Neural progenitor cell (in vitro differentiated cells): ENCODE measurements at regions not wholly inside any gene's neighbourhood (a gene's known extent, or its start where the extent isn't known, plus 50 kb on each side); places are given as distances from the start of the nearest gene placed in this dataset.

Experiments
- DNase-seq: peaks from one replicate; pipeline ENCODE4 v3.0.0-alpha.2; 2016; ENCODE audit warnings: low spot score
- H2AFZ ChIP-seq: fragments of 200-600 bp; sonication (generic); replicated peaks from 2 replicates; pipeline ENCODE4 v1.6.1; 2016; ENCODE audit warnings: antibody characterized with exemption
- H3F3A ChIP-seq: fragments of 200-600 bp; sonication (generic); 2 replicates; pipeline ENCODE4 v1.6.1; 2016; ENCODE audit warnings: antibody characterized with exemption, low read depth
- H3K27ac ChIP-seq: fragments of 200-600 bp; sonication (generic); 2 replicates; pipeline ENCODE4 v1.5.1; 2016; ENCODE audit warnings: mild to moderate bottlenecking
- H3K27me3 ChIP-seq: fragments of 200-600 bp; sonication (generic); 2 replicates; pipeline ENCODE4 v1.6.1; 2016; ENCODE audit warnings: mild to moderate bottlenecking, moderate library complexity
- H3K36me3 ChIP-seq: fragments of 200-600 bp; sonication (generic); 2 replicates; pipeline ENCODE4 v1.5.1; 2016
- H3K4me1 ChIP-seq: fragments of 200-600 bp; sonication (generic); 2 replicates; pipeline ENCODE4 v1.6.1; 2016; ENCODE audit warnings: mixed run types
- H3K4me2 ChIP-seq: fragments of 200-600 bp; sonication (generic); 2 replicates; pipeline ENCODE4 v1.6.1; 2016
- H3K4me3 ChIP-seq: fragments of 200-600 bp; sonication (generic); 2 replicates; pipeline ENCODE4 v1.5.1; 2016
- H3K79me2 ChIP-seq: fragments of 200-600 bp; sonication (generic); 2 replicates; pipeline ENCODE4 v1.6.1; 2016; ENCODE audit warnings: low read depth
- H3K9ac ChIP-seq: fragments of 200-600 bp; sonication (generic); 2 replicates; pipeline ENCODE4 v1.6.1; 2016
- H3K9me3 ChIP-seq: fragments of 200-600 bp; sonication (generic); 2 replicates; pipeline ENCODE4 v1.5.1; 2016; ENCODE audit warnings: low read depth
- H4K20me1 ChIP-seq: fragments of 200-600 bp; sonication (generic); 2 replicates; pipeline ENCODE4 v1.6.1; 2016; ENCODE audit warnings: low read depth
- H3K27ac Mint-ChIP-seq: 3 replicates; pipeline ENCODE4 v1.8.0; 2021; ENCODE audit warnings: mixed read lengths
- H3K27me3 Mint-ChIP-seq: 2 replicates; pipeline ENCODE4 v1.8.0; 2022; ENCODE audit warnings: low read depth, mild to moderate bottlenecking, inconsistent platforms, moderate library complexity, mixed read lengths; ENCODE audit not compliant: insufficient read depth
- H3K36me3 Mint-ChIP-seq: 3 replicates; pipeline ENCODE4 v1.8.0; 2021; ENCODE audit warnings: mixed read lengths
- H3K4me1 Mint-ChIP-seq: 3 replicates; pipeline ENCODE4 v1.8.0; 2021; ENCODE audit warnings: mixed read lengths
- H3K4me3 Mint-ChIP-seq: 3 replicates; pipeline ENCODE4 v1.8.0; 2021; ENCODE audit warnings: mild to moderate bottlenecking, moderate library complexity, mixed read lengths
- H3K9me3 Mint-ChIP-seq: 3 replicates; pipeline ENCODE4 v1.8.0; 2020; ENCODE audit warnings: mixed read lengths
- EZH2 ChIP-seq: fragments of 200-600 bp; sonication (generic); IDR thresholded peaks from 2 replicates; pipeline ENCODE4 v1.6.1; 2017; ENCODE audit warnings: antibody characterized with exemption, mild to moderate bottlenecking, moderate library complexity
- EZH2phosphoT487 ChIP-seq: fragments of 200-600 bp; sonication (generic); IDR thresholded peaks from 2 replicates; pipeline ENCODE4 v1.6.1; 2017; ENCODE audit warnings: antibody characterized with exemption
- TF ChIP-seq, protein P1 (sequence below): fragments of 200-600 bp; sonication (generic); IDR thresholded peaks from 2 replicates; pipeline ENCODE4 v1.5.1; 2017; ENCODE audit warnings: antibody characterized with exemption, mild to moderate bottlenecking

DNA sequence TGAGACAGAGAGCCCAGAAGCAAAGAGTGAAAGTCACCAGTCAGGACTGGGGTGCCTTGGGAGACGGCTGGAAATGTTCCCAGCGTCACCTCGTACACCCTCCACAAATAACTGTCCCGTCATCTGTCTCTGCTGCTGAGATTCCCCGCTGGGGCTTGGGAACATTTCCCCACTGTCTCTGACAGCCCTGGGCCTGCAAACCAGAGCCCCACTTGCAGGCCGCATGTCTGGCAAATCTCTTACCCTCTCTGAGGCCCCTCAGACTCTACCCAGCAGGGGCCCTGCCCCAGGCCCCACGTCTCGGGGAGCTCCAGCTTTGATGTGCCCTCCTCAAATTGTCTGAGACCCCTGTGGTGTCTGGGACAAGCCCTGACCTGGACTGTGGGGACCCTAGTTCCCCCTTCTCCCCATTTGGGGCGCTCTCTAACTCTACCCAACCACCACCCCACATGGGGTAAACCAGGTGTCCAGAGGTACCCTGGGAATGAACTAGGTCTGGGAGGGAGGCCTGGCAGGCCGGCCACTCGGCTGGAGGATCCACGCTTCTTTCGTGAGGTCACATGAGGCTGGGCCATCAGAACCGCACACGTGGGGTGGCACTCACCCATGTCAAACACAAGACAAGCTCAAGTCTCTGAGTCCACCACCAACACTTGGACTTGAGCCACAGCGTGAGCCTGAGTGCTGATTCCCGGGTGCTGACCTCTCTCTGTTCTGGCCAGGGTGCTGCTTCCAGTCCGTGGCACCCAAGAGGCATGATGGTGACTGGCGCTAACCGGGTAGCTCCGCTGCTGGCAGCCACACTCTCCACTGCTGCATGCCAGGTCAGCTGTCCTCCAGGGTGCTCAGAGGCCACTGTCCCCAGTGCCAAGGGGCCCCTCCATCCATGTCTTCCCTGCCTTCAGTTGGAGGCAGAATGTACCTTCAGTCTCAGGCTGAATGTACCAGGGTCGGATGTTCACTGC lies 59.8 kb downstream of the DIO3 start:
- peaks cover 21% of the 10 kb centered on the region for H3K4me1 Mint-ChIP-seq
- Histone ChIP-seq H3F3A (no peaks in the 10 kb centered on the region), H3K9ac (no peak overlapping the region), H2AFZ (no peak overlapping the region), H3K36me3 (no peaks in the 10 kb centered on the region), H3K4me3 (no peak overlapping the region), H3K9me3 (no peaks in the 10 kb centered on the region), H3K27ac (no peak overlapping the region), H4K20me1 (no peaks in the 10 kb centered on the region), H3K4me1 (peaks cover 10% of the 10 kb centered on the region), H3K27me3 (peaks cover 6% of the 10 kb centered on the region), H3K4me2 (no peak overlapping the region), H3K79me2 (no peaks in the 10 kb centered on the region)
- TF ChIP-seq EZH2 (no peak), EZH2phosphoT487 (no peak)
- TF ChIP-seq, protein P1, sequence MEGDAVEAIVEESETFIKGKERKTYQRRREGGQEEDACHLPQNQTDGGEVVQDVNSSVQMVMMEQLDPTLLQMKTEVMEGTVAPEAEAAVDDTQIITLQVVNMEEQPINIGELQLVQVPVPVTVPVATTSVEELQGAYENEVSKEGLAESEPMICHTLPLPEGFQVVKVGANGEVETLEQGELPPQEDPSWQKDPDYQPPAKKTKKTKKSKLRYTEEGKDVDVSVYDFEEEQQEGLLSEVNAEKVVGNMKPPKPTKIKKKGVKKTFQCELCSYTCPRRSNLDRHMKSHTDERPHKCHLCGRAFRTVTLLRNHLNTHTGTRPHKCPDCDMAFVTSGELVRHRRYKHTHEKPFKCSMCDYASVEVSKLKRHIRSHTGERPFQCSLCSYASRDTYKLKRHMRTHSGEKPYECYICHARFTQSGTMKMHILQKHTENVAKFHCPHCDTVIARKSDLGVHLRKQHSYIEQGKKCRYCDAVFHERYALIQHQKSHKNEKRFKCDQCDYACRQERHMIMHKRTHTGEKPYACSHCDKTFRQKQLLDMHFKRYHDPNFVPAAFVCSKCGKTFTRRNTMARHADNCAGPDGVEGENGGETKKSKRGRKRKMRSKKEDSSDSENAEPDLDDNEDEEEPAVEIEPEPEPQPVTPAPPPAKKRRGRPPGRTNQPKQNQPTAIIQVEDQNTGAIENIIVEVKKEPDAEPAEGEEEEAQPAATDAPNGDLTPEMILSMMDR, result no peak
- no peak overlapping the region for H3K27ac Mint-ChIP-seq
- H3K27me3 Mint-ChIP-seq, result peaks cover 28% of the 10 kb centered on the region
- no peak overlapping the region for H3K4me3 Mint-ChIP-seq
- DNase-seq, result no peak
- no peaks in the 10 kb centered on the region for H3K36me3 Mint-ChIP-seq
- peaks cover 2% of the 10 kb centered on the region for H3K9me3 Mint-ChIP-seq

DNA sequence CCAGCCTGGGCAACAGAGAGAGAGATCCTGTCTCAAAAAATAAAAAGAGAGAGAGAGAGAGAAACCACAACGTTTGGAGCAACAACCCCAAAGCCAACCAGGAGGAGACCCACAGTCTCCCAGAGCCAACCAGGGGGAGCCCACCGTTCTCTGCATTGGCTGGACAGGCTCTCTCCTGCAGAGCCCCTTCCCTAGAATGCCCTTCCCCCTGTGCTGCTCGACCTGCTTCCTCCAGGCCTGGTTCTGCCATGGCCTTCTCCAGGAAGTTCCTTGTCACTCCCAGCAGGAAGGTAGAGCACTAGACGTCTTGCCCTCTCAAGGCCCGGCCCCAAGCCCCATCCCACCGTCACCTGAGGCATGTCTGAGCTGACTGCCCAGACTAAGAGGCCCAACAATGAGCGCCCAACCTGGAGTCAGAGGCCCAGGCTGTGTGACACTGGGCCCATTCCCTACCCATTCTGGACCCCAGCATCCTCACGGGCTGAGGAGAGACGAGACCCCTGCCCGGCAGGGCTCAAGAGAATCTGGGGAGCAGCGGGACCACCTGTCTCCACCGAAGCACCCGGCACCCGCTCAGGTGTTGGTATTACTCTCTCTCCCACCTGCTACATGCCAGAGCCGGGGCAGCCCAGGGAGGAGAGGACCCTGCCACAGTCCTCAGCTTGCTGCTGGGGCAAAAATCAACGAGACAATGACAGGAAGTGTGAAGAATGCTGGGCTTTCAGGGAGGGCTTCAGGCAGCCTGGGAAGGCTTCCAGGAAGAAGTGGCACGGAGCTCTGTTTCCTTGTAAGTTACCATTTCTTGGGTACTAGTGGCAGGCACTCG lies 61.2 kb downstream of the DIO3 start:
- Mint-ChIP-seq H3K4me1 (peaks cover 21% of the 10 kb centered on the region), H3K9me3 (no peaks in the 10 kb centered on the region), H3K27ac (peak overlapping the region; percentile 94), H3K36me3 (no peaks in the 10 kb centered on the region), H3K4me3 (no peak overlapping the region), H3K27me3 (peaks cover 28% of the 10 kb centered on the region)
- Histone ChIP-seq H3K79me2 (no peaks in the 10 kb centered on the region), H4K20me1 (no peaks in the 10 kb centered on the region), H3K4me2 (no peak overlapping the region), H3K4me1 (peaks cover 10% of the 10 kb centered on the region), H3F3A (no peaks in the 10 kb centered on the region), H3K27me3 (no peaks in the 10 kb centered on the region), H3K27ac (no peak overlapping the region), H3K36me3 (no peaks in the 10 kb centered on the region), H3K4me3 (no peak overlapping the region), H2AFZ (no peak overlapping the region), H3K9me3 (no peaks in the 10 kb centered on the region), H3K9ac (no peak overlapping the region)
- TF ChIP-seq EZH2, result no peak
- no peak for TF ChIP-seq EZH2phosphoT487
- TF ChIP-seq, protein P1, result no peak
- DNase-seq, result no peak

DNA sequence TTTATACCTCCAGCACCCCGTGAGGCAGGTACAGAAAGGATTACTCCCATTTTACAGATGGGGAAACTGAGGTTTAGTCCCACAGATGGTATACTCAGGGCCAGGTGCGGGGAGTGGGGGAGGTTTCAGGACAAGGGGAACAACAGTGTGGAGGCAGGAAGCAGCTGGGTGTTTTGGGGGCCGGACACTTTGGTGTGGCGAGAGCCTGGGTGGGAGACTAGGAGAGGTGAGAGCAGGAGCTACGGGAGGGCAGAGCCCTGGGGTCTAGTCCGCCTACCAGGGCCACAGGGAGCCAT lies 61.7 kb downstream of the DIO3 start:
- Histone ChIP-seq H3K4me1 (peaks cover 14% of the 10 kb centered on the region), H3K27ac (no peak overlapping the region), H3K4me3 (no peak overlapping the region), H3K79me2 (no peaks in the 10 kb centered on the region), H3K36me3 (no peaks in the 10 kb centered on the region), H3F3A (no peaks in the 10 kb centered on the region), H3K9me3 (no peaks in the 10 kb centered on the region), H3K9ac (no peak overlapping the region), H4K20me1 (no peaks in the 10 kb centered on the region), H3K27me3 (no peaks in the 10 kb centered on the region), H3K4me2 (no peak overlapping the region), H2AFZ (no peak overlapping the region)
- Mint-ChIP-seq H3K4me3 (peak overlapping the region; percentile 33), H3K27me3 (peaks cover 28% of the 10 kb centered on the region), H3K4me1 (peaks cover 23% of the 10 kb centered on the region), H3K27ac (peak overlapping the region; percentile 54), H3K36me3 (no peaks in the 10 kb centered on the region), H3K9me3 (no peaks in the 10 kb centered on the region)
- DNase-seq, result no peak
- TF ChIP-seq EZH2 (no peak), EZH2phosphoT487 (no peak)
- TF ChIP-seq, protein P1, result no peak
